ENCODE measurements at regions not wholly inside any gene's neighbourhood (a gene's known extent, or its start where the extent isn't known, plus 50 kb on each side); places are given as distances from the start of the nearest gene placed in this dataset.

GRCh38 chr20:39390186-39390585, 428.0 kb downstream of the DHX35 start:
- H3K79me2 ChIP-seq (ENCODE audit: control insufficient read depth, insufficient read depth, low read length, unreplicated experiment) = no peaks in the 10 kb centered on the region
- H3K4me3 ChIP-seq (ENCODE audit: low read depth, low read length) = no peak overlapping the region
- H3K4me1 ChIP-seq (ENCODE audit: control insufficient read depth, insufficient read depth, low read length, unreplicated experiment) = no peaks in the 10 kb centered on the region
- no peak overlapping the region for H3K27ac ChIP-seq (ENCODE audit: low read depth, low read length)
- no peaks in the 10 kb centered on the region for H3K36me3 ChIP-seq (ENCODE audit: insufficient read depth, low read length)
- H2AFZ ChIP-seq (ENCODE audit: low read length, unreplicated experiment) = no peak overlapping the region
- no peaks in the 10 kb centered on the region for H3K27me3 ChIP-seq (ENCODE audit: insufficient read depth, low read length)

- no peak overlapping the region for H3K27ac ChIP-seq (ENCODE audit: low read depth, low read length)
- H3K4me3 ChIP-seq (ENCODE audit: low read depth, low read length) = no peak overlapping the region
- no peak overlapping the region for H2AFZ ChIP-seq (ENCODE audit: low read length, unreplicated experiment)
- no peaks in the 10 kb centered on the region for H3K79me2 ChIP-seq (ENCODE audit: control insufficient read depth, insufficient read depth, low read length, unreplicated experiment)
- no peaks in the 10 kb centered on the region for H3K4me1 ChIP-seq (ENCODE audit: control insufficient read depth, insufficient read depth, low read length, unreplicated experiment)
- no peaks in the 10 kb centered on the region for H3K36me3 ChIP-seq (ENCODE audit: insufficient read depth, low read length)
- H3K27me3 ChIP-seq (ENCODE audit: insufficient read depth, low read length) = no peaks in the 10 kb centered on the region
Observed at GRCh38 chr20:39381595-39381994, 419.5 kb downstream of the DHX35 start.

- H3K36me3 ChIP-seq (ENCODE audit: insufficient read depth, low read length) = no peaks in the 10 kb centered on the region
- no peak overlapping the region for H3K27ac ChIP-seq (ENCODE audit: low read depth, low read length)
- H2AFZ ChIP-seq (ENCODE audit: low read length, unreplicated experiment) = no peak overlapping the region
- no peaks in the 10 kb centered on the region for H3K79me2 ChIP-seq (ENCODE audit: control insufficient read depth, insufficient read depth, low read length, unreplicated experiment)
- no peaks in the 10 kb centered on the region for H3K27me3 ChIP-seq (ENCODE audit: insufficient read depth, low read length)
- H3K4me3 ChIP-seq (ENCODE audit: low read depth, low read length) = no peak overlapping the region
- H3K4me1 ChIP-seq (ENCODE audit: control insufficient read depth, insufficient read depth, low read length, unreplicated experiment) = no peaks in the 10 kb centered on the region
Observed at GRCh38 chr20:39378776-39379175, 416.6 kb downstream of the DHX35 start.

GRCh38 chr20:39376788-39377187, 414.6 kb downstream of the DHX35 start:
- no peak overlapping the region for H3K27ac ChIP-seq (ENCODE audit: low read depth, low read length)
- no peak overlapping the region for H2AFZ ChIP-seq (ENCODE audit: low read length, unreplicated experiment)
- H3K27me3 ChIP-seq (ENCODE audit: insufficient read depth, low read length) = no peaks in the 10 kb centered on the region
- H3K4me3 ChIP-seq (ENCODE audit: low read depth, low read length) = no peak overlapping the region
- no peaks in the 10 kb centered on the region for H3K4me1 ChIP-seq (ENCODE audit: control insufficient read depth, insufficient read depth, low read length, unreplicated experiment)
- no peaks in the 10 kb centered on the region for H3K79me2 ChIP-seq (ENCODE audit: control insufficient read depth, insufficient read depth, low read length, unreplicated experiment)
- no peaks in the 10 kb centered on the region for H3K36me3 ChIP-seq (ENCODE audit: insufficient read depth, low read length)

- Histone ChIP-seq H3K27ac (ENCODE audit: low read depth, low read length) (no peak overlapping the region), H3K79me2 (ENCODE audit: control insufficient read depth, insufficient read depth, low read length, unreplicated experiment) (no peaks in the 10 kb centered on the region), H3K27me3 (ENCODE audit: insufficient read depth, low read length) (no peaks in the 10 kb centered on the region), H2AFZ (ENCODE audit: low read length, unreplicated experiment) (no peak overlapping the region), H3K36me3 (ENCODE audit: insufficient read depth, low read length) (no peaks in the 10 kb centered on the region), H3K4me1 (ENCODE audit: control insufficient read depth, insufficient read depth, low read length, unreplicated experiment) (no peaks in the 10 kb centered on the region), H3K4me3 (ENCODE audit: low read depth, low read length) (no peak overlapping the region)
Observed at GRCh38 chr20:39364320-39364719, 402.2 kb downstream of the DHX35 start.

- H3K4me1 ChIP-seq (ENCODE audit: control insufficient read depth, insufficient read depth, low read length, unreplicated experiment) = no peaks in the 10 kb centered on the region
- no peaks in the 10 kb centered on the region for H3K36me3 ChIP-seq (ENCODE audit: insufficient read depth, low read length)
- no peak overlapping the region for H3K4me3 ChIP-seq (ENCODE audit: low read depth, low read length)
- H3K27me3 ChIP-seq (ENCODE audit: insufficient read depth, low read length) = no peaks in the 10 kb centered on the region
- no peak overlapping the region for H2AFZ ChIP-seq (ENCODE audit: low read length, unreplicated experiment)
- no peaks in the 10 kb centered on the region for H3K79me2 ChIP-seq (ENCODE audit: control insufficient read depth, insufficient read depth, low read length, unreplicated experiment)
- H3K27ac ChIP-seq (ENCODE audit: low read depth, low read length) = no peak overlapping the region
Observed at GRCh38 chr20:39359981-39360620, 398.0 kb downstream of the DHX35 start.

GRCh38 chr20:39358052-39358451, 395.9 kb downstream of the DHX35 start:
- no peak overlapping the region for H2AFZ ChIP-seq (ENCODE audit: low read length, unreplicated experiment)
- no peaks in the 10 kb centered on the region for H3K79me2 ChIP-seq (ENCODE audit: control insufficient read depth, insufficient read depth, low read length, unreplicated experiment)
- no peaks in the 10 kb centered on the region for H3K4me1 ChIP-seq (ENCODE audit: control insufficient read depth, insufficient read depth, low read length, unreplicated experiment)
- no peak overlapping the region for H3K27ac ChIP-seq (ENCODE audit: low read depth, low read length)
- H3K4me3 ChIP-seq (ENCODE audit: low read depth, low read length) = no peak overlapping the region
- no peaks in the 10 kb centered on the region for H3K36me3 ChIP-seq (ENCODE audit: insufficient read depth, low read length)
- no peaks in the 10 kb centered on the region for H3K27me3 ChIP-seq (ENCODE audit: insufficient read depth, low read length)

GRCh38 chr20:39356908-39357307, 394.8 kb downstream of the DHX35 start:
- Histone ChIP-seq H3K79me2 (ENCODE audit: control insufficient read depth, insufficient read depth, low read length, unreplicated experiment) (no peaks in the 10 kb centered on the region), H3K27ac (ENCODE audit: low read depth, low read length) (no peak overlapping the region), H3K36me3 (ENCODE audit: insufficient read depth, low read length) (no peaks in the 10 kb centered on the region), H3K27me3 (ENCODE audit: insufficient read depth, low read length) (no peaks in the 10 kb centered on the region), H3K4me3 (ENCODE audit: low read depth, low read length) (no peak overlapping the region), H2AFZ (ENCODE audit: low read length, unreplicated experiment) (no peak overlapping the region), H3K4me1 (ENCODE audit: control insufficient read depth, insufficient read depth, low read length, unreplicated experiment) (no peaks in the 10 kb centered on the region)

- Histone ChIP-seq H3K4me1 (ENCODE audit: control insufficient read depth, insufficient read depth, low read length, unreplicated experiment) (no peaks in the 10 kb centered on the region), H3K36me3 (ENCODE audit: insufficient read depth, low read length) (no peaks in the 10 kb centered on the region), H3K27ac (ENCODE audit: low read depth, low read length) (no peak overlapping the region), H3K27me3 (ENCODE audit: insufficient read depth, low read length) (no peaks in the 10 kb centered on the region), H3K79me2 (ENCODE audit: control insufficient read depth, insufficient read depth, low read length, unreplicated experiment) (no peaks in the 10 kb centered on the region), H2AFZ (ENCODE audit: low read length, unreplicated experiment) (no peak overlapping the region), H3K4me3 (ENCODE audit: low read depth, low read length) (no peak overlapping the region)
Observed at GRCh38 chr20:39349240-39349639, 387.1 kb downstream of the DHX35 start.

GRCh38 chr20:39347626-39348025, 385.5 kb downstream of the DHX35 start:
- H3K4me3 ChIP-seq (ENCODE audit: low read depth, low read length) = no peak overlapping the region
- H2AFZ ChIP-seq (ENCODE audit: low read length, unreplicated experiment) = no peak overlapping the region
- no peaks in the 10 kb centered on the region for H3K4me1 ChIP-seq (ENCODE audit: control insufficient read depth, insufficient read depth, low read length, unreplicated experiment)
- no peaks in the 10 kb centered on the region for H3K79me2 ChIP-seq (ENCODE audit: control insufficient read depth, insufficient read depth, low read length, unreplicated experiment)
- no peaks in the 10 kb centered on the region for H3K36me3 ChIP-seq (ENCODE audit: insufficient read depth, low read length)
- no peak overlapping the region for H3K27ac ChIP-seq (ENCODE audit: low read depth, low read length)
- no peaks in the 10 kb centered on the region for H3K27me3 ChIP-seq (ENCODE audit: insufficient read depth, low read length)

GRCh38 chr20:39342463-39342862, 380.3 kb downstream of the DHX35 start:
- Histone ChIP-seq H3K4me3 (ENCODE audit: low read depth, low read length) (no peak overlapping the region), H2AFZ (ENCODE audit: low read length, unreplicated experiment) (no peak overlapping the region), H3K27me3 (ENCODE audit: insufficient read depth, low read length) (no peaks in the 10 kb centered on the region), H3K27ac (ENCODE audit: low read depth, low read length) (no peak overlapping the region), H3K4me1 (ENCODE audit: control insufficient read depth, insufficient read depth, low read length, unreplicated experiment) (no peaks in the 10 kb centered on the region), H3K36me3 (ENCODE audit: insufficient read depth, low read length) (no peaks in the 10 kb centered on the region), H3K79me2 (ENCODE audit: control insufficient read depth, insufficient read depth, low read length, unreplicated experiment) (no peaks in the 10 kb centered on the region)
